ENCODE measurements at regions not wholly inside any gene's neighbourhood (a gene's known extent, or its start where the extent isn't known, plus 50 kb on each side); places are given as distances from the start of the nearest gene placed in this dataset.
"Not testable (repeated sequence)": the region's sequence is repeated elsewhere in the genome, so short reads cannot be mapped to it uniquely, and the experiment has no call there.

DNA sequence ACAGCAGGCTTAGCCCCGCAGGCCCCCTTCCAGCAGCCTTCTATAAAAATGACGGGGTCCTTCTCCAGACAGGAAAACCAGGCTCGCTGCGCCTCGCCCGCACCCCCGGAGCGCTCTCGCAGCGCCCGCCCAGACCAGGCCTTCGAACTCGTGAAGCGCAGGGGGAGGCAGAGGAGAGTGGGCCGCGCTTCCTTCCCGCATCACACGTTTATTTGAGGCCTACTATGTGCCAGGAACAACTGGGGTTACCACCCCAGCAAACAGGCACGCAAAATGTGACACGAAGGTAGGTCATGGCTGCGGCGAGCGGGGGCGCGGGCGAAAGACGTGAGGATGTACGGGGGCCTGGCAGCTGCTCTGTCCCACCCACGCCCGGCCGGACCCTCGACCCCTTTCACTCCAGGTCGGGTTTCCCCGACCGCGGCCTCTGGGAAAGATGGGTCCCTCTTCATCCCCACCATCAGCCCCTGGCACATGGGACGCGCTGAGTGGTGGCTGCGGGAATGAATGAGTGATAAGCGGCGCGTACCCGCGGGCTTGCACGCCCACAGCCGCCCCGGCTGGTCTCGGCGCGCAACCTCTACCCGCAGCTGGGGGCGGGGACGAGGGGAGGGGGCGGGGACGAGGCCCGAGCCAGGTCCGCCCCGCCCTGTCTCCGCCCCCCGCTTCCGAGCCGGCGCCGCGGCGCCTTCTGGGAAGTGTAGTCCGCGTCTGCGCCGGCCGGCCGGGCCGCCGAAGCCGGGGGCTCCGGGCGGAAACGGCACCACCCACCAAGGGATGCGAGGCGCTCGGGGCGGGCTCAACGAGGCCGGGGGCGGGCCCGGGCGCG, 59.1 kb downstream of the ZNF467 start:
- peak; percentile 64 for DNase-seq (ENCODE audit: low spot score)

DNA sequence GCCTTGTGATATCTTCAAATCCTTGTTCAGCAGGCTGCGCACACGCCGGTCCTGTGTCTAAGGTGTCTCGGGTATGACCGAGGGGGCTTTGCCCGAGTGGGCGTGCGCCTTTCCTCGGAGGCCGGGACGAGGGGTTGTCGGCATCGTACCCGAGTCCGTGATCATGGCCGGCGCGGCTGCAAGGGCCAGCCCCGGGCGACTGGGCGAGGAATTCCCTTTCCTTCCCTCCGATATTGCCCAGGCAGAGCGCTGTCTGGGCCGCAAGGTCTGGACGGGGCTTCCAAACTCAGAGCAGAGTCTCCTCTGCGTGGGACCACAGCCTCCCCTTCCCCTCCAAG, 59.7 kb downstream of the ZNF467 start:
- no peak for DNase-seq (ENCODE audit: low spot score)

DNA sequence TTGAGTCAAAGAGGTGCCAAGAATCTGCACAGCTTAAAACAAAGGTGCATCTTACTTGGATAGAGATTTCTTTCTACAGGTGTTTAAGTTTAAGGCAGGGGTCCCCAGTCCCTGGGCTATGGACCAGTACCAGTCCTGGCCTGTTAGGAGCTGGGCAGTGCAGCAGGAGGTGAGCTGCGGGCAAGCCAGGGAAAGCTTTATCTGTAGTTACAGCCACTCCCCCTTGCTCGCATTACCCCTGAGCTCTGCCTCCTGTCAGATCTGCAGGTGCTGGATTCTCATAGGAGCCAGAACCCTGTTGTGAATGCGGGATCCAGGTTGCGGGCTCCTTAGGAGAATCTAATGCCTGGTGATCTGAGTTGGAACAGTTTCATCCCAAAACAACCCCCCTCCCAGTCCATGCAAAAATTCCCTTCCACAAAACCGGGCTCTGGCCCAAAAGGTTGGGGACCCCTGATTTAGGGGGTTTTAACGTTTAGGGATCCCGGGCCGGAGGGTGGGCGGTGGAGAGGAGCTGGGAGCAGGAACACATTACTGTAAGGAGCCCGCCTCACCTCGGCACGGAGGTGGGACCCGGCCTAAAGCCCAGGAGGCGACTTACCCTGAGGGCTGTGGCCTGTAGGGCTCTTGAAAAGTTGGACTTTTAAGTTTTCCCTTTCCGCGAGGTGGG, 60.2 kb downstream of the ZNF467 start:
- DNase-seq (ENCODE audit: low spot score): no peak

DNA sequence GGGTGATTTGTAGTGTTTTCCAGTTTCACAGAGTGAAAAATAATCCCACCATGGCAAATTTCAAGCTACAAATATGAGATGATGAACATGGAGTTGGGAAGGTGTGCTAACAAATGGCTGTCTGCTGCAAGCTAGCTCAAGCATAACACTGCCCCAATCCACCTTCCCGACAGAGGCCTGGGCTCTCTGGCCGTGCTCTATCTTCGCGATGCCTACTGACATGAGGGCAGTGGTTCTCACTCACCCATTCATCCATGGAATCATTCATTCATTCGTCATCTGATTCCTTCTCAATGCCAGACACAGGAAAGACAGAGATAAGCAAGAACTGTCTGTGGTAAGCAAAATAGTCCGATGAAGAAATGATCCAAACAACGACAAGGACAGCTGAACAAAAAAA, 65.4 kb downstream of the ZNF467 start:
- DNase-seq (ENCODE audit: low spot score): no peak

DNA sequence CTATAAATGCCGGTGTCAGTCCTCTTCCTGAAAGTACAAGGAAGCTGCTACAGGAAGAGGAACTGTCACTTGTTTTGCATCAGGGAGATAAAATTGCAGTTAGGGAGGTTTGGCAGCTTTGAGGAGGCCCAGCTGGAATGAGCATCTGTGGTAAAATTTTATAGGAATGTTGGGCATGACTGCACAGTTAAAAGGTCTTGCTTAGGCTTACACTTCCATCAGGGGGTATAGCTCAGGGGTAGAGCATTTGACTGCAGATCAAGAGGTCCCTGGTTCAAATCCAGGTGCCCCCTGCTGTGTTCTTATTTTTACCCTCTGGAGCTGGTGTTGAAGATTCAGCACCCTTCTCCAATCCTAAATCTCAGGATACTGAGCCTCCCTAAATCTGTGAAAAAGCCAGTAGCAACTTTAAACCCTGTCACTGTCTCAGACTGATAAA, 65.9 kb downstream of the ZNF467 start:
- no peak for DNase-seq (ENCODE audit: low spot score)

DNA sequence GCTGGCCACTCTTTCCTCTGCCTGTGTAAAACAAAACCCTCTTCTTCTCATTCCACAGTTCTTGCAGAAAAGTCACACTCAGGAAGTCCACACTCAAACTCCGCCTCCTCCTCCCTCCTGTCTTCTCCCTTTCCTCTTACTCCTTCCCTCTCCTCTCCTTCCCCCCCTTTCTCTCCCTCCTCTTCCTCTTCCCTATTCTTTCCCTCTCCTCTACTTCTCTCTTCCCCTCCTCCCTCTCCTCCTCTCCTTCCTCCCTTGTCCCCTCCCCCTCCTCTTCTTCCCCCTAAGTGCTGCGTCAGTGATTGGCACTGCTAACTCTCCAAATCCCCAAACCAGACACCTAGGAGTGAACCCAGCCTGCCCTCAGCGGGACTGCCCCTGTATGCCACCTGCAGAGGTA, 67.0 kb downstream of the ZNF467 start:
- no peak for DNase-seq (ENCODE audit: low spot score)

DNA sequence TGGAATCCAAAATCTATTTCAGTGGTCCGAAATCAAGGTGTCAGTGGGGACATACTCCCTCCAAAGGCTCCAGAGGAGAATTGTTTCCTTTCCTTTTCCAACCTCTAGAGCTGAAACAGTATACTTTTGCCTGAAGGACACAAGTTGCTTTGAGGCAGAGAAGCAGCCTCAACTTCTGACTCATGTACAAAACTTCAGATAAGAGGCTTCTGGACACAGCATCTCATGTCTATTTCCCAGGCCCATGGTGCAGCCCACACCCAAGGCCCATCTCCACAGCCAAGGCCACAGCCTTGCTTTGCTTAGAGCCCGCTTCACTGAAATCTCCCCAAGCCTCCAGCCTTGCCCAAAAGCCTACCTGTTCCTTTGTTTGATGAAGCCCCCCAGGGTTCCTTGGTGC, 68.9 kb downstream of the ZNF467 start:
- no peak for DNase-seq (ENCODE audit: low spot score)

DNA sequence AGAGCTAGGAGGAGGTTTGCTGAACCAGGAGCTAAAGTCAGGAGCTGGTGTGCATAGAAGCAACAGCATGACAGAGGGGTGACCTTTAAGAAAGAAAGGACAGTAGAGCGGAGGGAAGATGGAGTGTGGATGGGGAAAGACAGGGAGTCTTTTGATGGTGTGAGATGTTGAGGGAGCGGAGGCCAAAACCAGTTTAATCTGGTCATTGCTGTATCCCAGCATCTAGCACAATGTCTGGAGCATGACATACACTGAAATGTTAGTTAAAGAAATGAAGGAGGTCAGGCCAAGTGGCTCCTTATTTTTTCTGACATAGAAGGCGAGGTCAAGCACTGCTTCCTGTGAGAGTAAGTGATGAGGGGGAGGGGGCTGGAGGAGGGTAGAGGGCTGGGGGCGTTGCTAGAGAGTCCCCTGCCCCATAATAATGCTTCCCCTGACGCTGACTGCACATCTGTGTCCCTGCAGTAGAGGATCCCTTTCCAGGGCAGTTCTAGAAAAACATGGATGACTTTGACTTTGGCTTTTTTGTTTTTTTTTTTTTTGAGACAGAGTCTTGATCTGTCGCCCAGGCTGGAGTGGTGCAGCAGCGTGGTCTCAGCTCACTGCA, 70.2 kb downstream of the ZNF467 start:
- no peak for DNase-seq (ENCODE audit: low spot score)

DNA sequence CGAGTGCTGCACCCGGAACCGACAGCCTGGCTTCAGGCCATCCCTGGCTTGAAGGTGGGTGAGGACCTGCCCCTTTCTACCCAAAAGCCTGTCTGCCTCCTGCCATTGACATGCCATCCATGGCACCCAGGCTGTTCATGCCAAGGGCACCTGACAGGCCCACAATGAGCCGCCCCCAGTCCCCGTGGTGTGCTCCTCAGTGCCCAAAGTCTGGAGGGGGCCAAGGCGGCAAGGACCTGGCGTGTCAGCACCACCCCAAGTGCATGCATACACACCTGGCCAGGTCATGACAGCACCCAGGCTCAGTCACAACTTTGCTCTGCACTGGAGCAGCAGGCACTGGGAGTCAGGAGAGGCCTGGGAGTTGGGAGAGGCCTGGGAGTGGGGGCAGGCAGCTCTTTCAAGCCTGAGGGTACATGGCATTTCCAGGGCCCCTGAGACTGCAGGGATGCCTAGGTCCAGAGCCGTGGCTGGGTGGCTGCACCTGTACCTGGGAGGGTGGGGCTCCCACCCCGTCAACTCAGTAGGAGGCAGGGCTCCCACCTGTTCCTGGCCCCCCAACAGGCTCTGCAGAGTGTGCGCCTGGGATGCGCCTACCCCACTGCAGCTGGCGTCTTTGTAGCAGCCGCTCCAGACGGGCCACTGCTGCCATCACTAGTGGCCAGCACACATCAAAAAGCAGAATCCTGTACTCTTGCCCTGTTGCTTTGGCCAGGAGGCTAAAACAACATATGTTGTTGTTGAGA, 71.7 kb downstream of the ZNF467 start:
- DNase-seq (ENCODE audit: low spot score): no peak

DNA sequence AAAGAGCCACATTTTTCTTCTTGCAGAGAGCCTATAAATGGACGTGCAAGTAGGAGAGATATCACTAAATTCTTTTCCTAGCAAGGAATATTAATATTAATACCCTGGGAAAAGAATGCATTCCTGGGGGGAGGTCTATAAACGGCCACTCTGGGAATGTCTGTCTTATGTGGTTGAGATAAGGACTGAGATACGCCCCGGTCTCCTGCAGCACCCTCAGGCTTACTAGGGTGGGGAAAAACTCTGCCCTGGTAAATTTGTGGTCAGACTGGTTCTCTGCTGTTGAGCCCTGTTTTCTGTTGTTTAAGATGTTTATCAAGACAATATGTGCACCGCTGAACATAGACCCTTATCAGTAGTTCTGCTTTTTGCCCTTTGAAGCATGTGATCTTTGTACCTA, 75.6 kb downstream of the ZNF467 start:
- DNase-seq (ENCODE audit: low spot score): not testable (repeated sequence)

DNA sequence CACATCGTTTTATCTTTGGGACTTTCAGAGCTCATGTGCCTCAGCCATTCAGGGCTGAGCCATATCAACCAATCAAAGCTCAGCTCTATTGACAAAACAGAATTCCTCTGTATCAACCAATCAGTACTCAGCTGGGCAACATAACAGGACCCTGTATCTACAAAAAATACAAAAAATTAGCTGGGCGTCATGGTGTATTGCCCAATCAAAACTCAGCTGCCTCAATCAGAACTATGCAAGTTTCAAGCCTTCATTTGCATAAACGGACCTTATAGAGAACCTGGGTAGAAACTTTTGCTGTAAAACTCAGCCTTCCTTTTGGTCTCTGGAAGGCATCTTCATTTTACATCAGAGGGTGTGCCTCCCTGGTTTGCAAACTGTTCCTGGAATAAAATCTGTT, 77.1 kb downstream of the ZNF467 start:
- no peak for DNase-seq (ENCODE audit: low spot score)

DNA sequence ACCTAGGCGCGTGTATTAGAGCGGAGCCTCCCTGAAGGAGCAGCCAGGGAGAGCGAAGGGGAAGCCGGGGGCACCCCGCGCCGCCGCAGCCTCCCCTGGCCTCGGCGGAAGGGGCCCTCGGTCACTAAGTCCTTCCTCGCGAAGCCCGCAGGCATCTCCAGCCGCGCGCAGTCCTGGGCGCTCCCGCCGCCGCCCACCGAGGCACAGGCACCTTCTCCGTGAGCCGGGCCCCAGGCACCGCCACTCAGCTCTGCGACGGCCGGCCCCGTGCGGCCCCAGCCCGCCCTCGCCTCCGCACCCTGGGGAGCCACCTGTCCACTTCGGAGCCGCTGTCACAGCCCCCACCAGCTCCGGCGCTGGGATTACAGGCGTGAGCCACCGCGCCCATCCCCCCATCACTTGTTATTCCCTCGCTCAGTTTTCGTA, 80.8 kb downstream of the ZNF467 start:
- DNase-seq (ENCODE audit: low spot score): no peak

DNA sequence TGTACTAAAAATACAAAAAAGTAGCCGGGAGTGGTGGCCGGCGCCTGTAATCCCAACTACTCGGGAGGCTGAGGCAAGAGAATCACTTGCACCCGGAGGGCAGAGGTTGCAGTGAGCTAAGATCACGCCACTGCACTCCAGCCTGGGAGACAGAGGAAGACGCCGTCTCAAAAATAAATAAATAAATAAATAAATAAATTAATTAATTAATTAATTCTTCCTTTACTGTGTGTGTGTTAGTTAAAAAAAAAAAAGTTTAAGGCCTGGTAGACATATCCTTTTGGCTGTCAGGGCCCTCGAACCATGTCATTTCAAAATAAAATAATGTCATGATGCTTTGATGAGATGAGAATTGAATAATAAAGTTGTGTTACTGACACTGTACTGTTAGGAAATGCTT, 81.3 kb downstream of the ZNF467 start:
- no peak for DNase-seq (ENCODE audit: low spot score)

DNA sequence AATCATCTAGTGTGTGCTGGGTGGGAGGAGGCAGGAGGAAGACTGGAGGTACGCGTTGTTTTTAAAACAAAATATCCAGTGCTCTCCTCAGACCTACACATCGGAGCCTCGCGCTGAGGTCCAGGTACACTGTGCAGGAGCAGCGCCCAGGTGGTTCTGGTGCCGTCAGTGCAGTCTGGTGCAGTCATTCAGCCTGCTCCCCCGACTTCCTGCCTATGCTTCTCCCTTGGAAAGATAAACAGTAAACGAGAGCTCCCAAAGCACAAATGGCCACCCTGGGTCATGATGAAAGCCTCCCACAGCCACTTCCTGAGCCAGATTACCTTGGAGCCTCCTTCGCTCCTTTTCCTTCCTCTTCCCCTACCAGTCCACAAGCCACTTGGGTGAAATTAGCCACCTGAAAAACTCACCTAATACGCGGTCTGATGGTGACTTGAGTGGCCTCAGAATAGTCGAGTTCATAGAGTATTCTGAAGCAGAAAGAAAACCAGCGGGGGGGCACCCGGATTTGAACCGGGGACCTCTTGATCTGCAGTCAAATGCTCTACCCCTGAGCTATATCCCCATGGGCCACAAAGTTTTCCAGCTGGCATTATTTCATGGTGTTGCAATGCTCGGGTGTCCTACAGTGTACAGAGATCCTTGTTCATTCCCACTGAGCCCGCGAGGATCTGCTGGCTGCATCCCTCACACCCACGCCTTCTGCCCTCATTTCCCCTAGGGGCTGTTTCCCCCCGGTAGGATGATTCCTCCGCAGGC, 82.5 kb downstream of the ZNF467 start:
- peak; percentile 92 for DNase-seq (ENCODE audit: low spot score)

DNA sequence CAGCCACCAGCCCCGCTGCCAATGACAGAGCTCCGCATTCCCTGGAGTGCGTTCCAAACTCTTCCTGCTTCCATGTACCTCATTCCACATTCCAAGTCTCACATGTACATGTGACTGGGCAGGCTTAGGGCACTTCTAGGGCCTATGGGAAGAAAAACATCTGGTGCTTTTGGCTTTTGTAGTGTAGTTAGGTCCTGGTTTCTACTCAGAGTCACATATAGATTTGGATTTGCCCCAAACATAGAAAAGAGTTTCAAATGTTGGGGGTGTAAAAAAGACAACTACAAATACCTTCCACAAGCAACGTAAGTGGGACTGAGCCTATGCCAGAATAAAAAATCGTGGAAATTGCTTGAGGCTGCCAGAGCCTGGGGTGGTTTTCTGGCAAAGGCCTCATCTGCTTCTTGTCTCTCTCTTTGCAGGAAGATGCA, 84.1 kb downstream of the ZNF467 start:
- no peak for DNase-seq (ENCODE audit: low spot score)

DNA sequence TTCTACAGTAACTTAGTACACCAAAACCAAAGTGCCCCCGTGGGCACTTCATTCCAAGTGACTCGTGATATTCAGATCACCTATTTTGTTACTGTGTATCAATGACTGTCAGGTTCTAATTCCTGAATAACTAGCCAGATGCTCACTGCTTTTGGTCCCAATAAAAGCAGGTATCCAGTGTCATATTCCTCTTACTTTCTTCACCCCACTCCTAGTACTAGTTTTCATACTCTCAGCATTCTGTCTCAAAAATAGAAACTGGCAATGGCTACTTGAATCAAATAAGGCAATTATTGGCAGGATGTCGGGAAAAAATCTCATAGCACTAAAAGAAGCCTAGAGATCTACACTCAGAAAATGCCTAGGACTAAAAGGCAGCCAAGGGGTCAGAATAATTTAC, 84.6 kb downstream of the ZNF467 start:
- DNase-seq (ENCODE audit: low spot score): no peak

DNA sequence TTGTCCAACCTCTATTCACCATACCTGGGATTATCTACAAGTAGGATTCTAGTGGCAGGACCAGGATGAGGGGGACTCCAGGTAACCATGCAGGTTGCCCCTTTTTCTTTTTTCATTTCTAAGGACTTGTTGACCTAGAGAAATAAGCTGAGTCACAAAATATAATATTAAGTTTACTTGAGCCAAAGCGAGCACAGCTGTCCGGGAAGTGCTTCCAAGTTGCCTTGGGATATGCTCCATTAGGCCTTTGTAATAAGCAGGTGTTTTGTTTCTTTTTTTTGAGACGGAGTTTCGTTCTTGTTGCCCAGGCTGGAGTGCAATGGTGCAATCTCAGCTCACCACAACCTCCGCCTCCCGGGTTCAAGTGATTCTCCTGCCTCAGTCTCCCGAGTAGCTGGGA, 85.6 kb downstream of the ZNF467 start:
- DNase-seq (ENCODE audit: low spot score): not testable (repeated sequence)

DNA sequence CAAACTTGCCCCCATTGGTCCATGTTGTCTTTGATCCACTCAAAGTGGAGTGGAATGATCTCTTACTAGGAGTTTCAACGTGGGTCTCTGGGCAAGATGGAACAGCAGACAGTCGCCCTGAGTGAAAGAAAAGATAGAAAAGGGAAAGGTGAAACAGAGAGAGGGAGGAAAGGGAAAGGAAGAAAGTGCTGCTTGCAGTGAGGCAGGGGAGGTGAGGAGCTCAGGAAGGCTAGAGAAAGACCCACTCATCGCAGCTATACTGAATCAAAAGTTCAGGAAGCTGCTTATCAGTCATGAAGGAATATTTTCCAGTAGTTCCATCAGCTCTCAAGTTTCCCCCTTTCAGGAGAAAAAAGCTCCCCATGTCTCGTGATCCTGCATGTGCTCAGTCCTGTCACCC, 86.9 kb downstream of the ZNF467 start:
- no peak for DNase-seq (ENCODE audit: low spot score)

DNA sequence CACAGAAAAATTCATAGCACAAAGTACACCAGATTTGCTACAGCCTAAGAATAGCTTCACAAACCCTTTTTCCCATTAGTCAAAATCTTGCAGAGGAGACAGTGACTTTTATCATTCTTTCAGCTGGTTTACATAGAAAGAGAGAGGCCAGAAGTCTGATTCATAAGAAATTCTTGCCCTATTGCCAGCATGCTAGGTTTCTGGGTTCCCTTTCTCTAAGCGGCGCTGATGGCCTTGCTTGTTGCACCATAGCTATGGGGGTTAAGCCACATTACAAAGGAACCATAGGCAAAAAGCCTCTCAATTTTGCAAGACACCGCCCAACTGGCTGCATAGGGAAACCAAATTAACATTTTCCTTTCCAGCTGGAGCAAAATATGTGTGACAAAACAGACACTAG, 87.4 kb downstream of the ZNF467 start:
- DNase-seq (ENCODE audit: low spot score): no peak

DNA sequence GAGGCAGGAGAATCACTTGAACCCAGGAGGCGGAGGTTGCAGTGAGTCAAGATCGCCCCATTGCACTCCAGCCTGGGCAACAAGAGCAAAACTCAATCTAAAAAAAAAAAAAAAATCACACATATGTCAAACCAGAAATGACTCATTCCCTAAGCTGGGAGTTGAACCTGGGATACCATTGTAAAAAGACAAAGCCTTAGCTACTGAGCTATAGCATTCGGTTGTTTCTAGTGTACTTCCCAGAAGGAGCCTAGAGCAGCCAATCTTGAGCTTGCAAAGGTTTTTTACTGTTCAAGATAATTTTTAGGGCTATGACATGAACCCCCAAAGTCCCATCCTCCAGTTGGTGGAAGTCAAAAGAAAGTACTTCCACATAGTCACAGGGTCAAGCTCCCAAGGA, 87.9 kb downstream of the ZNF467 start:
- no peak for DNase-seq (ENCODE audit: low spot score)

DNA sequence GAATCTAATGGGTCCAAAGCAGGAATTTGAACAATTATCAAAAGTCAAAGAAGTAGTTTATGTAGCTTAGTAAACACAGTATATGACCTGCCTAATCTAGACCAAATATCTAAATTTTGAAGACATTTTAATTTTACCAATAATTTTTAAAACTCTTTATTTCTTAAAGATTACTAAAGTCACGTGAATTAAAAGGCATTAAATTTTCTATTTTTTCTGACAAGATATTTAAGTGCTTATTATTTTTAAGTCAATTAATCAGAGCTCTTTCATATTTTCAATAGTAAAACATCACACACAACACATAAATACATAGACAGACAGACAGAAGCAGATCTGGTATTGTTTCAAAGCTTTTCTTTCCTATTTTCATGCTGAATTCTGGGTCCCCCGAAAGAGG, 89.5 kb downstream of the ZNF467 start:
- DNase-seq (ENCODE audit: low spot score): no peak

DNA sequence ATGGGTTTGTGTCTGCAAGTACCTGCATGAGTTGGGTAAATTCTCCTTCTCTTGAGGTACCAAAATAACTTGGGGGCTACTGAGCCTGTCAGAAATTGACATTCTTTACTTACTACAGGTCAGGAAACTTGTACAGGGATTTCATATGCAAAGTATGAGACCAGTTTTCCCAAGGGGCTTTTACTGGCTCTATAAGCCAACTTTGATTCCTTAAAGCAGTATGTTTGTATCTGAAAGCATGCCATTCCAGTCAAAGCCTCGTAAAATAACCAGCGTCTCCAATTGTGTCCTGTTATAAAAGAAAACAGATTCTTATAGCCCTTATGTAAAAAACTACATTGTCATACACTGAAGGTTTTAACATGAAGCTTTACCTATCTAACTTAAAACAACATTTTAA, 90.2 kb downstream of the ZNF467 start:
- DNase-seq (ENCODE audit: low spot score): no peak
